ENCODE measurements at regions not wholly inside any gene's neighbourhood (a gene's known extent, or its start where the extent isn't known, plus 50 kb on each side); places are given as distances from the start of the nearest gene placed in this dataset.

DNA sequence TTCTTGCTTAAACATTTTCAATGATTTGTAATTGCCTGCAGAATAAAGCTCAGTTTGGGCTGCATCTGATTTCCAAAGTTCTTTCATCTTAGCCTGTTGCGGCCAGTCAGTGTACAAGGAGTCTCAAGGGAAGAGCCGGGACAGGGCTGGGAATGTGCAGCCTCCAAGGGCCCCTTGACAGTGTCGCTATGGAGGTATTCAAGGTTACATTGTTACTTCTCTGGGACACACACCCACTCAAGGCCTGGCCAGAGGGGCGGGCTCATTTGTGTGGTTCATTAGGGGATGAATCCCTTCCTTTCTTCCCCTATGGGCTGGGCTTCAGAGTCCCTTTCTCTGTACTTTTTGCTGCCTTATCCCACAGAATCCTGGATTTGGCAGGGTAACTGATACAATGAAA, 107.6 kb upstream of the CSF3R start:
- no CpG with 5 or more reads among the region's 4 CpGs for WGBS, 2 experiments (ENCODE audit: extremely low coverage in 2 of 2, insufficient read length in 1 of 2)
- no peak for DNase-seq
- dilution Hi-C loops (cut with HindIII; ENCODE audit: low sequenced_read_pairs, unreplicated experiment) (no loop called here), in situ Hi-C loops (cut with MboI; ENCODE audit: low sequenced_read_pairs) (loop anchor here (25.0 kb wide), 1 partner anchor 722 kb away; no protein-coding TSS in a partner anchor), intact Hi-C loops (cut with micrococcal nuclease) (no loop called here)
- TF ChIP-seq RFX5 (IDR thresholded peaks at IDR 0.05; ENCODE audit: low read depth, low read length), result no peak
- no peak for TF ChIP-seq MXI1 (IDR thresholded peaks at IDR 0.05; ENCODE audit: borderline replicate concordance, low read depth, low read length)
- TF ChIP-seq, protein P1, sequence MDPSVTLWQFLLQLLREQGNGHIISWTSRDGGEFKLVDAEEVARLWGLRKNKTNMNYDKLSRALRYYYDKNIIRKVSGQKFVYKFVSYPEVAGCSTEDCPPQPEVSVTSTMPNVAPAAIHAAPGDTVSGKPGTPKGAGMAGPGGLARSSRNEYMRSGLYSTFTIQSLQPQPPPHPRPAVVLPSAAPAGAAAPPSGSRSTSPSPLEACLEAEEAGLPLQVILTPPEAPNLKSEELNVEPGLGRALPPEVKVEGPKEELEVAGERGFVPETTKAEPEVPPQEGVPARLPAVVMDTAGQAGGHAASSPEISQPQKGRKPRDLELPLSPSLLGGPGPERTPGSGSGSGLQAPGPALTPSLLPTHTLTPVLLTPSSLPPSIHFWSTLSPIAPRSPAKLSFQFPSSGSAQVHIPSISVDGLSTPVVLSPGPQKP (IDR thresholded peaks at IDR 0.05; ENCODE audit: borderline replicate concordance, low read depth, low read length), result no peak
- no peak for TF ChIP-seq MAZ (IDR thresholded peaks at IDR 0.05; ENCODE audit: borderline replicate concordance, low read depth, low read length)
- no peak for TF ChIP-seq BHLHE40 (IDR thresholded peaks at IDR 0.05; ENCODE audit: low read depth, low read length)
- no peak for TF ChIP-seq RCOR1 (IDR thresholded peaks at IDR 0.05; ENCODE audit: insufficient replicate concordance, low read length)
- no peak for TF ChIP-seq NFE2L2 (IDR thresholded peaks at IDR 0.05; ENCODE audit: low read depth, low read length)
- no peak for TF ChIP-seq RAD21 (IDR thresholded peaks at IDR 0.05; ENCODE audit: low read length)
- no peak for TF ChIP-seq CHD1 (IDR thresholded peaks at IDR 0.05; ENCODE audit: low read depth, low read length)
- TF ChIP-seq FOS (IDR thresholded peaks at IDR 0.05; ENCODE audit: low read depth, low read length), result no peak
- Histone ChIP-seq H3K27me3 (ENCODE audit: control insufficient read depth, insufficient read depth, low read length) (peaks cover 16% of the 10 kb centered on the region), H4K8ac (ENCODE audit: low read depth in 2 of 2, low read length in 2 of 2) (no peak overlapping the region), H2BK20ac (ENCODE audit: low read depth, low read length) (no peak overlapping the region), H3K14ac (replicated peaks; ENCODE audit: low read depth, low read length) (no peak overlapping the region), H3K79me1 (ENCODE audit: low read depth in 1 of 2, low read length in 2 of 2) (no peaks in the 10 kb centered on the region), H3K9me1 (ENCODE audit: insufficient read depth, low read length) (no peaks in the 10 kb centered on the region), H2AK9ac (replicated peaks; ENCODE audit: low read depth, low read length, poor library complexity) (no peak overlapping the region), H3K4ac (ENCODE audit: low read depth, low read length) (no peak overlapping the region), H2BK120ac (ENCODE audit: low read depth, low read length) (no peak overlapping the region), H3K4me2 (ENCODE audit: low read depth, low read length) (no peak overlapping the region), H4K20me1 (ENCODE audit: insufficient read depth, low read length) (no peaks in the 10 kb centered on the region), H3K36me3 (ENCODE audit: control insufficient read depth, insufficient read depth, low read length) (no peaks in the 10 kb centered on the region), H2BK5ac (ENCODE audit: low read depth, low read length, poor library complexity, severe bottlenecking) (no peak overlapping the region), H3K18ac (ENCODE audit: low read depth, low read length) (no peak overlapping the region), H3K4me3 (ENCODE audit: insufficient read depth, low read depth, low read length) (no peak overlapping the region), H4K5ac (ENCODE audit: low read depth, low read length) (no peak overlapping the region), H2AFZ (replicated peaks; ENCODE audit: low read length, poor library complexity) (no peak overlapping the region), H4K91ac (ENCODE audit: insufficient read depth, low read depth, low read length) (no peak overlapping the region), H3K9ac (ENCODE audit: low read depth, low read length) (no peak overlapping the region), H2BK15ac (ENCODE audit: low read depth, low read length) (no peak overlapping the region), H2AK5ac (ENCODE audit: low read depth, low read length) (no peak overlapping the region), H3K23ac (ENCODE audit: low read depth, low read length) (no peak overlapping the region), H3K27ac (ENCODE audit: insufficient read depth, low read length) (no peak overlapping the region), H3K4me1 (ENCODE audit: control insufficient read depth, insufficient read depth, low read length) (no peaks in the 10 kb centered on the region), H3K56ac (ENCODE audit: extremely low read depth, insufficient read depth, low read length) (no peak overlapping the region), H3K9me3 (ENCODE audit: control insufficient read depth, insufficient read depth, low read length) (no peaks in the 10 kb centered on the region)
- ChIA-PET POLR2A (ENCODE audit: unreplicated experiment) (no interaction called here), CTCF (no interaction called here)
- BruUV-seq (replicated peaks), result no TSS peak
- ATAC-seq (ENCODE audit: low read depth), result no peak

Measured in IMR-90 (cell line).